Midbrain (tissue), 1 donor: ENCODE measurements at regions not wholly inside any gene's neighbourhood (a gene's known extent, or its start where the extent isn't known, plus 50 kb on each side); places are given as distances from the start of the nearest gene placed in this dataset.
"Not testable (repeated sequence)": the region's sequence is repeated elsewhere in the genome, so short reads cannot be mapped to it uniquely, and the experiment has no call there.

Source experiments
- DNase-seq: peaks from one replicate; lab custom pipeline; 2025; lab: John Stamatoyannopoulos, UW

DNA sequence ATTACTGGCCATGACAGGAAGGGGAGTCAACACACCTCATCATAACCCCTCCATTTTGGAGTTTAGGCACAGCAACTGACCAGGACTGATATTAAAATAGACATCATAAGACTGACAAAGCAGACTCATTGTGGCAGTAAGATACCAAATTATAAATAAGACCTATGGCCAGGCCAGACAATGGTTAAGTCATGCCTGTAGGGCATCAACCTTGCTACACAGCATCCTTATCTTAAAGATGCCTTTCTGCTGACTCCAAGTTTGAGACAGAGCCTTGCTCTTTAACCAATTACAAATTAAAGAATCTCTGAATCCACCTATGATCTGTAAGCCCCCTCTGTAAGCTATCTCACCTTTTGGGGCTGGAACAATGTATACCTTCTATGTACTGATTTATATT, 65.5 kb downstream of the VCX2 start:
- no peak for DNase-seq

DNA sequence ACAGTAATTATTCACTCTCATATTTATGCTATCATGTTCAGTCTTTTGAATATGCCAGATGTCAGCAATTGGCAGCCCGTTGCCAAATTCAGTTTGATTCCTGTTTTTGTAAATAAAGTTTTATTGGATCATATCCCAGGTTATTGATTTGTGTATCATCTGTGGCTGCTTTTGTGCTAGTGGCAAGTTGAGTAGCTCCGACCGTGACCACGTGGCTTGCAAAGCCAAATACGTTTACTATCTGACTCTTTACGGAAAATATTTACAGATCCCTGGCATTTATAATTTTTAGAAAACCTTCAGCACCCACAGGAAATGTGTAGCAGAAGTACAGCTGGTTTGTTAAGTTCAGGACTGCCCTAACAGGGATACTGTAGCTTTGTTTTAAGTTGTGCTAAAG, 67.4 kb downstream of the VCX2 start:
- DNase-seq = no peak

DNA sequence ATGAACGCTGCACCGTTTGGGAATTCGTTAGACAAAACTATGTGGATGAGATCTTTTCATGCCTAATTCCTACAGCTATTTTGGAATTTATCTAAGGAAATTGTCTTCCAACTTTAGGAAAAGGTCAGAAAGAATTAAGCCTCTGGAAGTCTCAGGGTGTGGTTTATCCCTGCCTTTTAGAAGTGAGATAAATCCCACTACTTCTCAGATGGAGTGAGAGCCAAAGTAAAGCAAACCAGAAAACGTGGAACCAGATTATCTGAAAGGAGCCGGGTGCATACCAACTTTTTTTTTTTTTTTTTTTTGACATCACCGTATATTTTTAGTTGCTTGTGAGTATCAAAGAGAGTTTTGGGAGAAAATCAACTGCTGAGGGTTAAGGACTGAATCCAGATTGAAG, 79.6 kb downstream of the VCX2 start:
- no peak for DNase-seq

DNA sequence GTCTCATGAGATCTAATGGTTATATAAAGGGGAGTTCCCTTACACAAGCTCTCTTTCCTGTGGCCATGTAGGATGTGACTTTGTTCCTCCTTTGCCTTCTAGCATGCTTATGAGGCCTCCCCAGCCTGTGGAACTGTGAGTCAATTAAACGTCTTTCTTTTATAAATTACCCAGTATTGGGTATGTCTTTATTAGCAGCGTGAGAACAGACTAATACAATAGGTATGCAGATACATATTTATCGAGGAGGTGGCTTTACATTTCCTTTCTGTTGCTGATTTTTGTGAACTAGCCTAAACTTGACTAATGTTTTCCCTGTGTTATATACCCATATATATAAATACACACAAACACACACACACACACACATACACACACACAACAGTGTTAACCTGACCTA, 80.2 kb downstream of the VCX2 start:
- no peak for DNase-seq

DNA sequence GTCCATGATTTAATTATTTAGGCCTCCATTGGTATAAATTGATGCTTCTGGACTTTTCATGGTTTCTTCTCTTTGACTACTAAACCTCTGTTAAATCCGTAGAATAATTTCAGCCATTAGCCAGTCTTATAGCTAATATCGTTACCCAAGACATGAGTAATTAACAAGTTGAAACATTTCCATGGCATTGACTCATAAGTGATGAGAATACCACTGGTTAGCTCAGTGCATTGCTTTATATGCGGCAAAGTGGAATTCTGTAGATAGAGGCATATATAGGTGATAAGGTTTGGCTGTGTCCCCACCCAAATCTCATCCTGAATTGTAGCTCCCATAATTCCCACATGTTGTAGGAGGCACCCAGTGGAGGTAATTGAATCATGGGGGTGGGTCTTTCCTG, 80.6 kb downstream of the VCX2 start:
- DNase-seq = no peak

DNA sequence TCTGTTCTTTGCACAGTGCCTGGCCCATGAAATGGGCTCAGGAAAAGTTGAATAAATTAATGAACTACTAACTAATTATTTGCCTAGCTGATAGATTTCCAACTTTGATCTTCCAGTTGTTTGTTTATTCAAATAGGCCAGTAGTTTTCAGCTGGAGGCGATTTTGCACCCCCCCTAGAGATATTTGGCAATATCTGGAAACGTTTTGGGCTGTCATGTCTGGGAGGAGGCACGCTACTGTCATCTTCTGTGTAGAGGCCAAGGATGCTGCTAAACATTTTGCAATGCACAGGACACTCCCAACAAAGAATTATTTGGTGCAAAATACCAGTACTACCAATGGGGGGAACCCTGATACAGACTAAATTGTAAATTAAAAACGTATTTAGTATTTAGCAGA, 81.9 kb downstream of the VCX2 start:
- DNase-seq = no peak

DNA sequence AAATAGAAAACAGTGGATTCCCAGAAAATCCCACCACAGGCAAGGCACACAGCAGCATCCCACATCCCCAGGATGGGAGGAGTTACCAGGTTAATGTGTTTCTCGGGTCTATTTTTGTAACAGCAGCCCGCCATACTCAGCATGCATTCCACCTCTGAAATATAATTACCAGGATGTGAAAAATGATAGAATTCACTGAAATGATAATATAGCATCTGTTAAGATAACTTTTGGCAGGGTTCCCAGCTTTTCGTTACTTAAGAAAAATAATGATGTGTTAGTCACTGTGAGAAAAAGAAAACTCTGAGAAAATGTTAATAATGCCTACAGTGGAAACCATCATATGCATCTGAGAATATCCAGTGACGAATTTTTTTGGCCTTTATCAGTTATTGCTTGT, 87.1 kb downstream of the VCX2 start:
- DNase-seq = no peak

DNA sequence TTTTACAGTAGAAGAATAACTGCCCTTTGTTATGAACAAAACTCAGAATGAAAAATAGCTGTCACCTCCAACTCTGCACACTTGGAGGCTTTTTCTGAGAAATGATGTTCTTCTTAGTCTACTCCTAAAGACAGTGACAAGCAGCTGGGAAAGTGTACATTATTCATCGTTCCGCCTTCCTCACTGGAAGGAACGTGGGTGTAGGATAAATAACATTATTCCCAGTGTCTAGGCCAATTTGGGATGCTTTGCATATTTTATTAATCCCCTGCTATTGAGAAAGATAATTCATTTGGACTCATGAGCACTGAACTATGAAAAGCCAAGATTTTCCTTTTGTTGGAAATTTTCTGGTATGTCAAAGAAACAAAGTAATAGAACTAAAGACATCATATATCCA, 87.8 kb downstream of the VCX2 start:
- DNase-seq = no peak

DNA sequence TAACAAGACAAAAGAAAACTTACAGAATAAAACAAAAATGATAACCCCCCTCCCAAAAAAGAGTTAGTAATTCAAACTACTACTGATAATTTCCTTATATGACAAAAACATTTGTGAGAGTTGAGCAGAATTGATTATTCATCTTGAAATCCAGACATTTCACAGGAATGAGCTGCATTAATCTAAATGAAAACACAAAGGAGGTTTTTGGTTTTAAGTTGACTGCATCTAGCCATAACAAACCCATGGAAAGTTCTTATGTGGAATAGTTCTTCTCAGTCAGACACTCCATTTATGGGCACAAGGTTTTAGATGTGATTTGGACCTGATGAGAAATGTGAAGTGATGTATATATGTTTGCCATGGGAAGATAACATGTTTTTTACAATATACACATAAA, 95.4 kb downstream of the VCX2 start:
- no peak for DNase-seq

DNA sequence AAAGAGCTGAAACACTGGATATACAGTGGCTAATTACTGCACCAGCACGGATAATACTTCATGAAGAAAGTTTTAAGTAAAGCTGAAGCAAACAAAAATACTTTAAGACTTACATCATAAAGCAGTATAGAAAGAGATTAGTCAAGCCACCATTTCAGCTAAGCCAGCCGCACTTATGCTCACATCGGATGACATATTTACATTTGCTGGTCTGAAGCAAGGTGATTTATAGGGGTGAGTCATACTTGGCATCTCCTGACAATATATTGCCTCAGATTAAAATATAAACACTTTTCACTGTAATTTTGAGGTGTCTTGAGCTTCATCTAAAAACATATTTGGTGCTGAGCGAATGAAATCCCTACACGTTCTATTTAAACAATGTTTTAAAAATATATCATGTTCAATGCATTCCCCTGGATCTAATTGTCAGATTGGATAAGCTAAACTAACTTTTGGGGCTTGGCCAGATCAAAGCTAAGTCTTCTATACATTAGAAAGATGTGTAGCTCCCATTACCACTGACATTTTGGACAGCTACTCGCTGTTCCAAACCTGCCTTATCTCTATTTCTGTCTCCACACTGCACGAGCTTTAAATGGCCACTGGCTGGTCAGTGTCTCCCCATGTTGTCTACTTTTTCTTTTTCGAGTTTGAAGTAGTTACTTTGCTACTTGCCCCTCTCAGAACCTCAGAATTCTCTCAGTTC, 103.2 kb downstream of the VCX2 start:
- DNase-seq = no peak

DNA sequence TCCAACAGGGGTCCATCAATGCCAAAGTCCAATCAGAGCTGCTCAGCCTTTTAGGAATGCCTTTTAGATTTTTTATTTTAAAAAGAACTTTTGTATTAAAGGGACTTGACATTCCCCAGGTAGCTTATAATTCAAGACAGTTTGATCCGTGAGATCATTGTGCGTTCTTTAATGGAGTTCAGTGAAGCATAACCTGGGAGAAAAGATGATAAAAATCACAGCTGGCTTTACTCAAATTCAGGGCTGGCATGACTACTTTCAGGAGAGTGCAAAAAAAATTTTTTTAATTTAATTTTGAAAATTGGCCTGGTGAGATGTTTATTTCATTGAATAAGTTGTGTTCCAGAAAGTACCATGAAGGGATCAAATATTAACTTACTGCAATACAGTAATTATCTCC, 118.2 kb downstream of the VCX2 start:
- no peak for DNase-seq

DNA sequence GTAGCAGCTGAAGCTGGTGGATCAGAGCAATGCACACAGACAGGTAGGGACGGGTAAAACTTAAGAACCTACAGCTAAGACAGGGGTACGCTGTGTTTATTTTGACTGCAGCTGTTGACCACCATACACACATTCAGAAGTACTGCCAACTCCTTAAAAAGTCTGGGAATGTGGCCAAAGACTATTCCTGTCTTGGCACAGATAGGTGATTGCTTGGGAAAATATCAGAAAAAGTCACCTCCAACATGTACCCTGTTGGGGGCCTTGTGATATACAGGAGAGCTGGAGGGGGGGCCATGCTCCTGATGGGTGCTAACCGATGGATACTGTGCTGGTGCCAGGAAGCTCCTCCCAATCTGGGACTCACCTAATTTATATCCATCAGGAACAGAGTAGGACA, 121.2 kb downstream of the VCX2 start:
- DNase-seq = no peak

DNA sequence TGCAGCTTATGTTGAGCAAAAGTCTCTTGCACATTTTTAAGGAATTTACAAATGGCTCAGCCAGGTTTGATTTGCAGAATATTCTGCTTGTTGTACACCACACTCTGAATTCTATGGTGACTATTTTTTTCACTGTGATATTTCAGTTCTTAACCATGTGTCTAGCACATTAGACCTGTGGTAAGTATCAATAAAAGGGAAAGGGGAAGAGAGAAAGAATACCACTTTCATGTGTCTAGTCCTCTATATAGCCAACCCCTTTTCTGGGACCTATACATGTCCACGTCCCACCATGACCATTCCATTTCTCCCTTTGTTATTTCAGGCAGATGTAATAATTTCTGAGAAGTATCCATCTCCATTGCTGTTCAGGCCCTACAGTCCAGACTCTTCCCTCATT, 121.3 kb upstream of the PNPLA4 start:
- DNase-seq = no peak

DNA sequence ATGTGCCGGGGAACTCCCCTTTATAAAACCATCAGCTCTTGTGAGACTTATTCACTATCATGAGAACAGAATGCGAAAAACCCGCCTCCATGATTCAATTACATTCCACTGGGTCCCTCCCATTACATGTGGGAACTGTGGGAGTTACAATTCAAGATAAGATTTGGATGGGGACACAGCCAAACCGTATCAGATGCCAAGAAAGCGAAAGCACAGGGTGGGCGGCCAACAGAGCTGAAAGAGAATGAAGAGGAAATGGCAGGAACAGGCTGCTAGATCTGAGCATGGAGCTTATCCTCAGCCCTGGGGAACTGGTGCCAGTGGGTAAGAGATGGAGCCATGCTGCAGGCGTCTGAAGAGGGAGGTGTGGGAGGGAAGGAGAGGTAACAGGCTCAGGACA, 117.7 kb upstream of the PNPLA4 start:
- no peak for DNase-seq

DNA sequence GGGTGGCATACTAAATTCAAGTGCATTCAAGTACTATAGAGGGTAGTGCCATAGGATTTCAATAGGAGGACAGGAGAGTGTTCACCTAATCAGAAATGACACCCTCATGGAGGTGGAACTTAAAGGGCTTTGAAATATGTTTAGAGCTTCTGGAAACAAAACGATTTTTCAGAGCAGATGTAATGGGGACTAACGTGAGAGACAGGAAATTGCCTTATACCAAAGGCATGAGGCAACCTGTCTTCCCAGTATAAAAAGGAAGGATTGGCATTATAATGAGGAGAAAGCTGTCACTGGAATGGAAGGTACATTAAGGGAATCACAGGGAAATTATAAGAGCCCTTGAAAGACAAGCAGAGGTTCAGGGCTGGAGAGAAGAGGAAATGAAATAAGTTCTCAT, 116.3 kb upstream of the PNPLA4 start:
- no peak for DNase-seq

DNA sequence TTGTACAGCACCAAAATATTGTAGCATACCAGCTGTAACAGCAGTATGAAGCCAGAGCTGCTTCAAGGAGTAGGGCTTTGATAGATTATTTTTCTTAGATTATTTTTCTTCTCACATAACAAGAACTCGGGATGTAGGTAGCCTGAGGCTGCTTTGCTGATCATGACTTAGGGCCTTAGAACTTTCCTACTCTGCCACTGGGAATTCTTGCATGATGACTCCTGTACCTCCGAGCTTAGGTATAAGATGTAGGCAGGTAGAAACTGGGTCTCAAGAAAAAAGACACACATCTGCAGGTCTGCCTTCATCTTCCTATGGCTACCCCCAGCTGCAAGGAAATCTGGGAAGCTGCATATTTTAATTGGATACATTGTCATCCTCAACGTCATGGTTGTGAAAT, 115.9 kb upstream of the PNPLA4 start:
- DNase-seq = no peak

DNA sequence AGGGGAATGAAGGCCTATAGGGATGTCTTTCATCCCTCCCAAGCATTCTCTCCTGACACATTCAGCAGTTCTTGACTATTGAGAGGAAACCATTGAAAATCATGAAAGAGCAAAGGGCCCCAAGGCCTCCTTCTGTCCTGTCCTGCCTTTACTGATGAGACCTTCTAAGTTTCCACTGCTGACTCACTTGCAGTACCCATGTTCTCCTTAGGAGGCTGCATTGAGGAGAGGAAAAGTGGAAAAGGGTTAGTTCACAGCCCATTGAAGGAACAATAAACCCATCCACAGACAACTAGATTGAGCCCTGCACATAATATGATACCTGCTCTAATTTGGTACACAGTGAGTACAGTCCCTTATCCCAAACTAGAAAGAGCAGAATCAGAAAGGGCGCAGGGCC, 115.1 kb upstream of the PNPLA4 start:
- DNase-seq = no peak

DNA sequence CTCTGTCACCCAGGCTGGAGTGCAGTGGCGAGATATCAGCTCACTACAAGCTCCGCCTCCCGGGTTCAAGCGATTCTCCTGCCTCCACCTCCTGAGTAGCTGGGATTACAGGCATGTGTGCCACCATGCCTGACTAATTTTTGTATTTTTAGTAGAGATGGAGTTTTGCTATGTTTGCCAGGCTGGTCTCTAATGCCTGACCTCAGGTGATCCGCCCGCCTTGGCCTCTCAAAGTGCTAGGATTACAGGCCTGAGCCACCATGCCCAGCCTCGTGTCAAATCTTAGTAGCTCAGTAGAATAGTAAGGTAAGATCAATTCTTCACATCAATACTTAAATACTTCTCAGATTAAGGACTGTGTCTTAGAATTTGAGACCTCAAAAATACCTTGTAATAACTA, 112.5 kb upstream of the PNPLA4 start:
- DNase-seq = not testable (repeated sequence)

DNA sequence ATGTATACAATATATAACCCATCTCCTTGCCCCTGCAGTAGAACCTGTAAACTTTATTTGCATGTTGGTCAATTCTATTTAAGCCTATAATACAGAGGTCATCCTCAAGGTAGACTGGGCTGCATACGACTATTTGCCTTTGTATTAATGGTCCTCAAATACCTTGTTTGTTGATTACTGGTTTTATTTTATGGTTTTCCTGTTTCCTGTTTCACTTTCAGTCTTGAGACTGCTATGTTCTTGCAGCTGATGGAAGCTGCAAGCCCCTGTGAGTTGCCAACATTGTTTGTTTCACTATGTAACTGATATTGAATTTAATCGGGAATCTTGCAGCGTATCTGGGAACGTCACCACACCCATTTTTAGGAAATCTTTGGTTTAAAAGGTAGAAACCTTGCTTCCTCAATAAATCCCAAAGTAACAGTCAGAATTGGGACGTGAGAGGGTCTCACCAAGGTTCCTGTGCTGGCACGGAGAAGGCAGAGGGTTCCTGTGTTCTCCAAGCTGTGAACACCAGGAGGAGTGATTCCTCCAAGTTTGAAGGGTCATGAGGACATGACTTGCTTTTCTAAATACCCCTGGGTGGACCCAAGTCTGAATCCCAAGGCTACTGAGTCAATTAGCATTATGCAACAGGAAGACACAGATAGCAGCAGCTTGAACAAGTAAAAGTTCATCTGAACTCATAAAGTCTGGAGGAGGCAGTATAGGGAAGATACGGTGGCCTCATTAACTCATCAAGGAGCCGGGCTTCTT, 110.6 kb upstream of the PNPLA4 start:
- no peak for DNase-seq

DNA sequence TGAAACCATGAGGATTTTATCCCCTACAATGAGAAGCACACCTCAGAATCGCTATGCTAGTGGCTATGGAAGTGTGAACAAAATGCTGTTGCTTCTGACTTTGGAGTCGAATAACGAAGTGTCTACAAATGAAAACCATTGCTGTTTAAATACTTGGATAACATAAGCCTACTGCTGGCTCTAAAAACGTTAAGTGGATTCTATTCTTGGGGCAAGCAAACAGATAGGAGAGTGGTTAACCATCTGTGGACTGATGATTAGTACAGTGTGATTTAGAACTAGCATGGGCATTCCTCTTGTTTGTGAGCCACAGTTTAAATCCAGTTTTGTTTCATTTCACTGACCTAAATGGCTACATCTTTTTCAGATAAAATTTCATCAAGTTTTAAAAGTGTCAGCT, 109.7 kb upstream of the PNPLA4 start:
- DNase-seq = no peak

DNA sequence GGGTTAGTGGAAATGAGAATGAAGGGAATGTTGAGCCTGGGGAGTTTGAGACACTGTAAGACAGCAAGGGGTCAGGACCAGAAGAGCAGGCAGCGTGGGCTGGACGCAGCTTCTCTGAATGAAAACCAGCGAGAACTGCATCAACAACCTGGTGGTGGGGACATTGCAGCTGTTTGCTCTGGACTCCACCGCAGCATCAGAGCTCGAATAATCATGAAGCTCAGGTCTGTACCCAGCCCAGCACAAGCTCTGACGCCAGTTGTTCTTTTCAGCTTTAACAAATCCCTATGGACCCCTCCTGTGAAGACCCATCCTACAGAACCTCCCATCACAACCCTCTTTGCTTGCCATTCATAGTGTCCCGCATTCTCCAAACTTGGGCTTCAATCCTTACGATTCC, 106.8 kb upstream of the PNPLA4 start:
- no peak for DNase-seq

DNA sequence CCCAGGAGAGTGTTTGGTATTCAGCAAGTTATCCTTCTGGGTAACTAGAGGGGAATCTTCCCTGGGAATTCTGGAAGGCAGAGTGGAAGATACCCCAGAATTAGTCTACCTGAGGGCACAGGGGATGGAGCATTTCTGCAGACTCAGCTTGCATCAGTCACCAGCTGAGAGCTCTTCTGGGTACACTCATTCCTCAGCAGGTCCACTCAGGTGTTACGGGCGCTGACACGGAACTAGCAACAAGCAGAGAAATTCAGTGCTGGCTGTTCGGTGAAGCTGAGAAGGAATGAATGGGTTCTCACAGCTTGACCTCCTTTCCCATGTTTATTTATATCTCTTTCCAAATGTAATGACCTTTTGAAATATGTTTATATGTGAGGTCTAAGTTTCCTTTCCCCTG, 106.0 kb upstream of the PNPLA4 start:
- DNase-seq = no peak

DNA sequence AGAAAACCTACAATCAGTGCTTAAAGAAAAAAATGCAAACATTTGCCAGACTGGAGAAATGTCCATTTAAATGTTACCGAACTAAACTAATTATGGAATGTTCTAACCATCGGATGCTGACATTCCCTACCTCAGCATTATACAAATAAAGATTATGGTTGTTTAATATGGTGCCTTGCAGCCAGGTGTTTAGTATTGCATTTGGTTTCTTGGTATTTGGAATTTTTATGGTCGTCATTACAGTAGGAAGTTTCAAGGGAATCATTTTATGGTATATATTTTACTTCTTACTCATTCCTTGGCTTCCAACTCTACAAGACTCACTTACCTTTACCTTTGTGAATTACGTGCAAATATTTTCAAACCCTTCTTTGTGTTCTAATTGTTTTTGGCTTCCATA, 103.1 kb upstream of the PNPLA4 start:
- no peak for DNase-seq

DNA sequence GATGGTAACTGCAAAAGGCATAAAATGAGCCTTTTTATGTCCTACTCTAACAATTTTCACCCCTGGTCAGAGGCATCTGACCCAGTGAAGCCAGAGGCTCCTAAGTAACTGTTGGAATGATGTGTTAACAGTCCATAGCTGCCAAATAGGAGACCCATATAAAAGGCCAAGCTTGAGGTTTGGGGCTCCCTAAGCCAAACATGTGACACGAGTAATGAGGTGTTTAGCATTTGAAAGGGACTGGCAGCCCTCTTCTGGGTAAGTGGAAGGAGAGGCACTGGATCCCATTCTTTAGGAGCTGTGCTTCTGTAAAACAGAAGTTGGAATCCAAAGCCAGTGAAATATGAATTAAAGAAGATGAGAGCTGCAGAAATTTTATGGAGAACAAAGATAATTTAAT, 100.6 kb upstream of the PNPLA4 start:
- DNase-seq = peak; percentile 7
